GM10266 (cell line): ENCODE measurements at regions not wholly inside any gene's neighbourhood (a gene's known extent, or its start where the extent isn't known, plus 50 kb on each side); places are given as distances from the start of the nearest gene placed in this dataset.

Experiments used
- DNase-seq: peaks from one replicate; pipeline ENCODE4 v3.0.0; 2012; ENCODE audit errors: extremely low spot score
- TF ChIP-seq, protein P1 (sequence below): IDR thresholded peaks from 2 replicates; pipeline ENCODE4 v1.5.1; 2012; ENCODE audit warnings: mild to moderate bottlenecking, low read depth; ENCODE audit not compliant: control insufficient read depth, insufficient read depth; ENCODE audit errors: missing control alignments

DNA sequence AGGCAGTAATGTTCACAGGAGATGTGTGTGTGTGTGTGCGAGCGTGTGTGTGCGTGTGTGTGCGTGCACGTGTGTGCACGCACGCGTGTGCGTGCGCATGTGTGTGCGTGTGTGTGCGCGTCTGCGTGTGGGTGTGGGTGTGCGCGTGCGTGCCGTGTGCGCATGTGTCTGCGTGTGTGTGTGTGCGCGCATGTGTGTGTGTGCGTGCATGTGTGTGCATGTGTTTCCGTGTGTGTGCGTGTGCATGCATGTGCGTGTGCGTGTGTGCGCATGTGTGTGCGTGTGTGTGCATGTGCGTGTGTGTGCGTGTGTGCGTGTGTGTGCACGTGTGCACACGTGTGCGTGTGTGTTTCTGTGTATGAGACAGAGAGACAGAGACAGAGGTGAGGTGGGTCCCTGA lies 136.0 kb upstream of the CST7 start:
- TF ChIP-seq, protein P1, sequence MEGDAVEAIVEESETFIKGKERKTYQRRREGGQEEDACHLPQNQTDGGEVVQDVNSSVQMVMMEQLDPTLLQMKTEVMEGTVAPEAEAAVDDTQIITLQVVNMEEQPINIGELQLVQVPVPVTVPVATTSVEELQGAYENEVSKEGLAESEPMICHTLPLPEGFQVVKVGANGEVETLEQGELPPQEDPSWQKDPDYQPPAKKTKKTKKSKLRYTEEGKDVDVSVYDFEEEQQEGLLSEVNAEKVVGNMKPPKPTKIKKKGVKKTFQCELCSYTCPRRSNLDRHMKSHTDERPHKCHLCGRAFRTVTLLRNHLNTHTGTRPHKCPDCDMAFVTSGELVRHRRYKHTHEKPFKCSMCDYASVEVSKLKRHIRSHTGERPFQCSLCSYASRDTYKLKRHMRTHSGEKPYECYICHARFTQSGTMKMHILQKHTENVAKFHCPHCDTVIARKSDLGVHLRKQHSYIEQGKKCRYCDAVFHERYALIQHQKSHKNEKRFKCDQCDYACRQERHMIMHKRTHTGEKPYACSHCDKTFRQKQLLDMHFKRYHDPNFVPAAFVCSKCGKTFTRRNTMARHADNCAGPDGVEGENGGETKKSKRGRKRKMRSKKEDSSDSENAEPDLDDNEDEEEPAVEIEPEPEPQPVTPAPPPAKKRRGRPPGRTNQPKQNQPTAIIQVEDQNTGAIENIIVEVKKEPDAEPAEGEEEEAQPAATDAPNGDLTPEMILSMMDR = no peak
- DNase-seq = no peak

DNA sequence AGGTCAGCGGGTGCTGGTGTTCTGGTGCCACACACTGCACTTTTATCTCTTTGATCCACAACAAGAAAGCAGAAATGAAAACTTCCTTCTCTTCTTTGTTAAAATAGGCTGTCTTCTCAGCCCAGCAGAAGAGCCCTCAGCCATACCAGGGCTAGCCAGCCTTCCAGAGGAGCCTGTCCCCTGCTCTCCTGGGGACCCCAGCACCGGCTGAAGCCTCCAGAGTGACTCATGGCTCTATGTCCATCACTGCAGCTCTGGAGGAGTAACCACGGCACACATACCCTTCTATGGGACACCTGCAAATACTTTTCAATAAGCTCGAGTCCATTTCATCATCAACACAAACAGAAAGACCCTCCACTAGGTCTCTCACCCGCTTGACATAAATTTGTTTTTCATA lies 135.6 kb upstream of the CST7 start:
- no peak for DNase-seq
- TF ChIP-seq, protein P1 = no peak

GRCh38 chr20:24813936-24814335 lies 135.1 kb upstream of the CST7 start:
- TF ChIP-seq, protein P1 = no peak
- no peak for DNase-seq

DNA sequence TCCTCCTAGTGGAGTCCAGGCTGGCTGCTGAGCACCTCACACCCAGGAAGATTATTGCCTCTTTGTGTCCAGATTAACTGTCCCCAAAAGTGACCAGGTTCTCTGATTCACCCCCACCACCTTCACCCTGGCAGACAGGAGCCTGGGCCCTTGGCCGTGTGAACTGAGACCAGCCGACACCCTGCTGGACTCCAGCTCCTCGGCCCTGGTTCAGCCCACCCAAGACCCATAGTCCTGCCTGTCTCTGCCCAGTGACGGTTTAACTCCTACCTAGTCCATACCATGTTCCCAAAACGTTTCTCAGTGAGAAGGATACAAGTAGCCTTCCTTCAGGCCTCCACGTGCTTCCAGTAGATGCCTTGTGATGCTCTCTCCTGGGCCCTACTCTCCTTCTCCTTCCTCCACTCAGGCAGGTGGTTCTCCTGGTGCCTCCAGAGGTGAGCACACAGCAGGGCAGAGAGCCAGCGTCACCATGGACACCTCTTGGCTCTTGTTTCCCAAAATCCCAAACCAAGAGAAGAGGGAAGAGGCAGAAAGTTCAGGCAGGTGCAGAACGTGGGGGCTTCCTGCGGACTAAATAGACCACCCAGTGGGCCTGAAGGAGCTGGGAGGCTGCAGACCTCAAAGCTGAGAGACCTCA lies 134.4 kb upstream of the CST7 start:
- TF ChIP-seq, protein P1 = no peak
- no peak for DNase-seq

DNA sequence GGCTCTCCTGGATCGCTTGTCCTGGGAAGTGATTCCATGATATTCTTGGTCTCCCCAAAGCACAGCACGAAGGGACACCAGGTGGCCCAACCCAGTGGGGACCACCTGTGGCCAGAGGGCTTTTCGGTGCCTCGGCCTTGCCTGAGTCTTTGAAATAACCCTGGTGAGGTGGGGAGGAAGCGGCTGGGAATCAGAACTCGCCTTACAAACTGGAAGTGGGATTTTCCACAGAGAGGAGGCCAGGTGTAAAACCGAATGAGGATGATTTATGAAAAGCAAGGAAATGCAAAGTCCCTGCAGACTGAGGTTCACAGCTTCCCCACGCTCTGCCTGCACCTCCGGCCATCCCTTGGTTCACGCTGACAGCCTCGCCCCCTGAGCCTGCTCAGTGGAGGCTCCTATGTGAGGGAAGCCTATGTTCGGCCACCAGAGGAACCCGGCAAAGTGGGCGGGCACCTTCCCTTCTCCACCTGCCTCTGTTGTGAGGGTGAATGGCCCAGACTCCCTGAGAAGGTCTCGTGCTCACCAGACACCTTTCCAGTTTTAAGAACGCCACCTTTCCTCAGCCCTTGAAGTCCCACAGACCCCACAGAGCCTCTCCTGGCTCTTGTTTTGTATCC lies 133.8 kb upstream of the CST7 start:
- TF ChIP-seq, protein P1 = no peak
- no peak for DNase-seq

DNA sequence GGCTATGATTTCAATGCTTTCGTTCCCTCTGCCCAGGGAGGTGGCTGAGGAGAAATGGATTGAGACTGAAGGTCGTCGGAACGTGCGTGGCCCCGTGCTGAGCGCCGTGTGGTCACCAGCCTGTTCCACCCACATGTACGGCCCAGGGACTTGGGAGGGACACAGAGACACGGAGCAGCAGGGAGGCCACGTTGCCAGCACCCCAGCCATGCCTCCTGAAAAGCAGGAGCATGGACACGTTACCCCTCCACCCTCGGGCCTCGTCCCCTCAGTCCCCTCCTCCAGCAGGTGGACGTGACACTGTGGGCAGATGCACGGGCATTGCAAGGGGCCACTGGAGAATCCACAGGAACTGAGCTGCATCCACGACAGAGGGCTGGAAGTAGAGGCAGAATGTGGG lies 133.1 kb upstream of the CST7 start:
- TF ChIP-seq, protein P1 = no peak

DNA sequence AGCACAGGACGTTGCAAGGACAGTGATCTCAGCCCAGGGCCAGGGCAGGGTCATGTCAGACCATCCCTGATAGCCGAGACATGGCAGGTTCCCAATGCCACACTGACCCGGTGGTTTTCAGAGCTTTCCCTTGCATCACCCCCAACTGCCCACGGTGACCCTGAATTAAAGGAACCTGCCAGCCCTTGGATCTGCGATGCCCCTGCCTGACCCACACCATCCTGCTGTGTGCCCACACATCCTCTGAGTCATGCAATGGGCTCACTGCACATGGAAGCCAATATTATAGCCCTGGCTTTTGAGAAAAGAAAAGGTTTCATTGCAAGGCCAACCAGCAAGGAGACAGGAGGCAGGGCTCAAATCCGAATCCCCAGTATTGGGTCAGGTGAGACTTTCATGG lies 132.6 kb upstream of the CST7 start:
- no peak for DNase-seq
- TF ChIP-seq, protein P1 = no peak

More for the DNA sequence above, 133.1 kb upstream of the CST7 start:
- no peak for DNase-seq
